ENCODE measurements at regions not wholly inside any gene's neighbourhood (a gene's known extent, or its start where the extent isn't known, plus 50 kb on each side); places are given as distances from the start of the nearest gene placed in this dataset.

GRCh38 chr2:225340923-225341322 lies 58.6 kb upstream of the NYAP2 start:
- H3K4me3 ChIP-seq (ENCODE audit: low read depth, low read length), result no peak overlapping the region
- DNase-seq (ENCODE audit: low read depth), result no peak
- in situ Hi-C loops (cut with HindIII; ENCODE audit: low sequenced_read_pairs), result no loop called here
- no peak for TF ChIP-seq CTCF (IDR thresholded peaks at IDR 0.05; ENCODE audit: low read depth, low read length, missing control alignments)

- in situ Hi-C loops (cut with HindIII; ENCODE audit: low sequenced_read_pairs), result no loop called here
- peak; percentile 89 for DNase-seq (ENCODE audit: low read depth)
- H3K4me3 ChIP-seq (ENCODE audit: low read depth, low read length), result no peak overlapping the region
- TF ChIP-seq CTCF (IDR thresholded peaks at IDR 0.05; ENCODE audit: low read depth, low read length, missing control alignments), result no peak
Observed at GRCh38 chr2:225337183-225337582, 62.3 kb upstream of the NYAP2 start.

GRCh38 chr2:225334514-225334913 lies 65.0 kb upstream of the NYAP2 start:
- no peak for TF ChIP-seq CTCF (IDR thresholded peaks at IDR 0.05; ENCODE audit: low read depth, low read length, missing control alignments)
- in situ Hi-C loops (cut with HindIII; ENCODE audit: low sequenced_read_pairs), result no loop called here
- DNase-seq (ENCODE audit: low read depth), result peak; percentile 75
- H3K4me3 ChIP-seq (ENCODE audit: low read depth, low read length), result no peak overlapping the region

- peak; percentile 25 for TF ChIP-seq CTCF (IDR thresholded peaks at IDR 0.05; ENCODE audit: low read depth, low read length, missing control alignments)
- in situ Hi-C loops (cut with HindIII; ENCODE audit: low sequenced_read_pairs), result no loop called here
- DNase-seq (ENCODE audit: low read depth), result peak; percentile 8
- no peak overlapping the region for H3K4me3 ChIP-seq (ENCODE audit: low read depth, low read length)
Observed at GRCh38 chr2:225328192-225328591, 71.3 kb upstream of the NYAP2 start.

- in situ Hi-C loops (cut with HindIII; ENCODE audit: low sequenced_read_pairs), result no loop called here
- no peak overlapping the region for H3K4me3 ChIP-seq (ENCODE audit: low read depth, low read length)
- no peak for TF ChIP-seq CTCF (IDR thresholded peaks at IDR 0.05; ENCODE audit: low read depth, low read length, missing control alignments)
- DNase-seq (ENCODE audit: low read depth), result no peak
Observed at GRCh38 chr2:225326969-225327368, 72.5 kb upstream of the NYAP2 start.

GRCh38 chr2:225319872-225320271 lies 79.6 kb upstream of the NYAP2 start:
- TF ChIP-seq CTCF (IDR thresholded peaks at IDR 0.05; ENCODE audit: low read depth, low read length, missing control alignments), result no peak
- in situ Hi-C loops (cut with HindIII; ENCODE audit: low sequenced_read_pairs), result loop anchor here (5.0 kb wide), 1 partner anchor 57 kb away; no protein-coding TSS in a partner anchor
- DNase-seq (ENCODE audit: low read depth), result no peak
- H3K4me3 ChIP-seq (ENCODE audit: low read depth, low read length), result no peak overlapping the region

DNA sequence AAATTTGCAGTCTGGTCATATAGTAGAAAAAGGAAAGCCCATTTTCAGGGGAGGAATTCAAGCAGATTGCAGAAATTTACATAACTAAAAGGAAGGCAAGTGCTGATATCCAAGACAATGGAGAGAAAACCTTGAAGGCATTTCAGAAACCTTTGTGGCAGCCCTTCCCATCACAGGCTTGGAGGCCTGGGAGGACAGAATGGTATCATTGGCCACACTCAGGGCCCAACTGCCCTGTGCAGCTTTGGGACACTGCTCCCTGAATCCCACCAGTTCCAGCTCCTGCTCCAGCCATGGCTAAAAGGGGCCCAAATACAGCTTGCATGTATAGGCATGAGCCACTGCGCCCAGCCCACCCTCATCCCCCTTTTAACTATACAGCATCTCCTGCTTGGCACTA lies 81.1 kb upstream of the NYAP2 start:
- H3K4me3 ChIP-seq (ENCODE audit: low read depth, low read length), result no peak overlapping the region
- in situ Hi-C loops (cut with HindIII; ENCODE audit: low sequenced_read_pairs), result loop anchor here (5.0 kb wide), 1 partner anchor 59 kb away; no protein-coding TSS in a partner anchor
- TF ChIP-seq CTCF (IDR thresholded peaks at IDR 0.05; ENCODE audit: low read depth, low read length, missing control alignments), result no peak
- no peak for DNase-seq (ENCODE audit: low read depth)

All from astrocyte of the cerebellum (primary cell).